ENCODE measurements at regions not wholly inside any gene's neighbourhood (a gene's known extent, or its start where the extent isn't known, plus 50 kb on each side); places are given as distances from the start of the nearest gene placed in this dataset.

GRCh38 chr10:61071580-61071979 is 127.6 kb upstream of the RHOBTB1 start:
- DNase-seq (ENCODE audit: low read depth) = no peak
- no peak for TF ChIP-seq CTCF (IDR thresholded peaks at IDR 0.05; ENCODE audit: insufficient read depth, low read depth, low read length, missing control alignments)
- no peak overlapping the region for H3K4me3 ChIP-seq (ENCODE audit: low read depth, low read length)

GRCh38 chr10:61068471-61068870 is 124.5 kb upstream of the RHOBTB1 start:
- no peak for DNase-seq (ENCODE audit: low read depth)
- no peak overlapping the region for H3K4me3 ChIP-seq (ENCODE audit: low read depth, low read length)
- no peak for TF ChIP-seq CTCF (IDR thresholded peaks at IDR 0.05; ENCODE audit: insufficient read depth, low read depth, low read length, missing control alignments)

- no peak overlapping the region for H3K4me3 ChIP-seq (ENCODE audit: low read depth, low read length)
- TF ChIP-seq CTCF (IDR thresholded peaks at IDR 0.05; ENCODE audit: insufficient read depth, low read depth, low read length, missing control alignments) = no peak
- DNase-seq (ENCODE audit: low read depth) = no peak
These were observed 123.8 kb upstream of the RHOBTB1 start for GRCh38 chr10:61067671-61068336.

- DNase-seq (ENCODE audit: low read depth) = no peak
- H3K4me3 ChIP-seq (ENCODE audit: low read depth, low read length) = no peak overlapping the region
- TF ChIP-seq CTCF (IDR thresholded peaks at IDR 0.05; ENCODE audit: insufficient read depth, low read depth, low read length, missing control alignments) = no peak
These were observed 122.8 kb upstream of the RHOBTB1 start for GRCh38 chr10:61066661-61067344.

GRCh38 chr10:61065051-61065450 is 121.1 kb upstream of the RHOBTB1 start:
- TF ChIP-seq CTCF (IDR thresholded peaks at IDR 0.05; ENCODE audit: insufficient read depth, low read depth, low read length, missing control alignments) = no peak
- no peak for DNase-seq (ENCODE audit: low read depth)

GRCh38 chr10:61064356-61064755 is 120.4 kb upstream of the RHOBTB1 start:
- no peak for DNase-seq (ENCODE audit: low read depth)
- no peak for TF ChIP-seq CTCF (IDR thresholded peaks at IDR 0.05; ENCODE audit: insufficient read depth, low read depth, low read length, missing control alignments)
- no peak overlapping the region for H3K4me3 ChIP-seq (ENCODE audit: low read depth, low read length)

More at GRCh38 chr10:61065051-61065450, 121.1 kb upstream of the RHOBTB1 start:
- no peak overlapping the region for H3K4me3 ChIP-seq (ENCODE audit: low read depth, low read length)

Measured in GM12865 (cell line).